ENCODE measurements at regions not wholly inside any gene's neighbourhood (a gene's known extent, or its start where the extent isn't known, plus 50 kb on each side); places are given as distances from the start of the nearest gene placed in this dataset.

- no peaks in the 10 kb centered on the region for H3K36me3 ChIP-seq (ENCODE audit: insufficient read depth, low read length)
- no peaks in the 10 kb centered on the region for H3K27me3 ChIP-seq (ENCODE audit: insufficient read depth, low read length, poor library complexity)
- no peak overlapping the region for H3K27ac ChIP-seq (ENCODE audit: low read length)
- H2AFZ ChIP-seq (ENCODE audit: low read depth, low read length), result no peak overlapping the region
- DNase-seq (peak; percentile 29), ATAC-seq (ENCODE audit: insufficient read depth, low read depth) (peak; percentile 44; the same call in 1 of the 3 replicates)
- no peak overlapping the region for H3K9ac ChIP-seq (ENCODE audit: low read depth, low read length)
- H3K4me3 ChIP-seq (ENCODE audit: low read depth in 1 of 2, low read length in 2 of 2), result no peak overlapping the region
- H3K4me1 ChIP-seq (ENCODE audit: insufficient read depth, low read length), result peaks cover 38% of the 10 kb centered on the region
- no peaks in the 10 kb centered on the region for H3K9me3 ChIP-seq (ENCODE audit: insufficient read depth, low read length, severe bottlenecking)
- H4K20me1 ChIP-seq (ENCODE audit: insufficient read depth, low read length), result no peaks in the 10 kb centered on the region
- no peaks in the 10 kb centered on the region for H3K79me2 ChIP-seq (ENCODE audit: insufficient read depth, low read length)
- H3K4me2 ChIP-seq (ENCODE audit: insufficient read depth, low read length), result no peak overlapping the region
- TF ChIP-seq EZH2 (IDR thresholded peaks at IDR 0.05; ENCODE audit: borderline replicate concordance, low read depth, low read length, severe bottlenecking), result no peak
- peak; percentile 66 for TF ChIP-seq CTCF (IDR thresholded peaks at IDR 0.05; ENCODE audit: borderline replicate concordance, extremely low read depth, low read length, poor library complexity, severe bottlenecking)
These were observed 73.3 kb upstream of the PLXNC1 start for GRCh38 chr12:94074980-94075629.

GRCh38 chr12:94077209-94077608, 71.2 kb upstream of the PLXNC1 start:
- Histone ChIP-seq H3K9ac (ENCODE audit: low read depth, low read length) (no peak overlapping the region), H3K27ac (ENCODE audit: low read length) (no peak overlapping the region)
- no peak for ATAC-seq (ENCODE audit: insufficient read depth, low read depth)

GRCh38 chr12:94078138-94078723, 70.1 kb upstream of the PLXNC1 start:
- H3K9ac ChIP-seq (ENCODE audit: low read depth, low read length), result no peak overlapping the region
- H3K4me2 ChIP-seq (ENCODE audit: insufficient read depth, low read length), result peak overlapping the region; percentile 10; the same call in 1 of the 2 replicates
- H4K20me1 ChIP-seq (ENCODE audit: insufficient read depth, low read length), result no peaks in the 10 kb centered on the region
- TF ChIP-seq EZH2 (IDR thresholded peaks at IDR 0.05; ENCODE audit: borderline replicate concordance, low read depth, low read length, severe bottlenecking), result no peak
- no peaks in the 10 kb centered on the region for H3K79me2 ChIP-seq (ENCODE audit: insufficient read depth, low read length)
- peaks cover 3% of the 10 kb centered on the region for H3K9me3 ChIP-seq (ENCODE audit: insufficient read depth, low read length, severe bottlenecking)
- no peak overlapping the region for H3K4me3 ChIP-seq (ENCODE audit: low read depth in 1 of 2, low read length in 2 of 2)
- ATAC-seq (ENCODE audit: insufficient read depth, low read depth) (peak; percentile 77), DNase-seq (peak; percentile 62)
- H3K27ac ChIP-seq (ENCODE audit: low read length), result peak overlapping the region; percentile 29
- H3K4me1 ChIP-seq (ENCODE audit: insufficient read depth, low read length), result peaks cover 17% of the 10 kb centered on the region
- H2AFZ ChIP-seq (ENCODE audit: low read depth, low read length), result no peak overlapping the region
- H3K27me3 ChIP-seq (ENCODE audit: insufficient read depth, low read length, poor library complexity), result no peaks in the 10 kb centered on the region
- no peaks in the 10 kb centered on the region for H3K36me3 ChIP-seq (ENCODE audit: insufficient read depth, low read length)

More at GRCh38 chr12:94077209-94077608, 71.2 kb upstream of the PLXNC1 start:
- H3K79me2 ChIP-seq (ENCODE audit: insufficient read depth, low read length), result no peaks in the 10 kb centered on the region
- H3K4me1 ChIP-seq (ENCODE audit: insufficient read depth, low read length), result peaks cover 19% of the 10 kb centered on the region
- no peak for DNase-seq
- no peaks in the 10 kb centered on the region for H3K9me3 ChIP-seq (ENCODE audit: insufficient read depth, low read length, severe bottlenecking)
- H3K4me3 ChIP-seq (ENCODE audit: low read depth in 1 of 2, low read length in 2 of 2), result no peak overlapping the region
- TF ChIP-seq CTCF (IDR thresholded peaks at IDR 0.05; ENCODE audit: borderline replicate concordance, extremely low read depth, low read length, poor library complexity, severe bottlenecking) (no peak), EZH2 (IDR thresholded peaks at IDR 0.05; ENCODE audit: borderline replicate concordance, low read depth, low read length, severe bottlenecking) (no peak)
- no peak overlapping the region for H2AFZ ChIP-seq (ENCODE audit: low read depth, low read length)
- no peak overlapping the region for H3K4me2 ChIP-seq (ENCODE audit: insufficient read depth, low read length)
- no peaks in the 10 kb centered on the region for H3K36me3 ChIP-seq (ENCODE audit: insufficient read depth, low read length)
- H4K20me1 ChIP-seq (ENCODE audit: insufficient read depth, low read length), result no peaks in the 10 kb centered on the region
- H3K27me3 ChIP-seq (ENCODE audit: insufficient read depth, low read length, poor library complexity), result no peaks in the 10 kb centered on the region

- Histone ChIP-seq H3K36me3 (ENCODE audit: insufficient read depth, low read length) (no peaks in the 10 kb centered on the region), H3K4me1 (ENCODE audit: insufficient read depth, low read length) (peaks cover 17% of the 10 kb centered on the region), H3K4me2 (ENCODE audit: insufficient read depth, low read length) (no peak overlapping the region), H3K27ac (ENCODE audit: low read length) (no peak overlapping the region), H3K27me3 (ENCODE audit: insufficient read depth, low read length, poor library complexity) (no peaks in the 10 kb centered on the region), H3K4me3 (ENCODE audit: low read depth in 1 of 2, low read length in 2 of 2) (no peak overlapping the region), H3K79me2 (ENCODE audit: insufficient read depth, low read length) (no peaks in the 10 kb centered on the region), H3K9ac (ENCODE audit: low read depth, low read length) (no peak overlapping the region), H4K20me1 (ENCODE audit: insufficient read depth, low read length) (no peaks in the 10 kb centered on the region), H3K9me3 (ENCODE audit: insufficient read depth, low read length, severe bottlenecking) (peaks cover 6% of the 10 kb centered on the region), H2AFZ (ENCODE audit: low read depth, low read length) (no peak overlapping the region)
- DNase-seq, result no peak
- TF ChIP-seq CTCF (IDR thresholded peaks at IDR 0.05; ENCODE audit: borderline replicate concordance, extremely low read depth, low read length, poor library complexity, severe bottlenecking) (no peak), EZH2 (IDR thresholded peaks at IDR 0.05; ENCODE audit: borderline replicate concordance, low read depth, low read length, severe bottlenecking) (no peak)
- ATAC-seq (ENCODE audit: insufficient read depth, low read depth), result no peak
These were observed 69.5 kb upstream of the PLXNC1 start for GRCh38 chr12:94078736-94079509.

Measured in DND-41 (cell line).